Sigmoid colon (tissue), 6 donors: ENCODE measurements at regions not wholly inside any gene's neighbourhood (a gene's known extent, or its start where the extent isn't known, plus 50 kb on each side); places are given as distances from the start of the nearest gene placed in this dataset.

ENCODE experiments used
- DNase-seq: peaks from one replicate; pipeline ENCODE4 v3.0.0-alpha.2; 2019
- H3K27ac ChIP-seq, 4 donors: fragments of 200-600 bp; sonication (generic); one replicate each; pipeline ENCODE4 v1.5.1; 2016 to 2019; ENCODE audit warnings: mild to moderate bottlenecking in 1 of 4
- H3K27me3 ChIP-seq, 3 donors: fragments of 200-600 bp; sonication (generic); one replicate each; pipeline ENCODE4 v1.5.1; 2019; ENCODE audit warnings: mild to moderate bottlenecking in 1 of 3
- H3K36me3 ChIP-seq, 4 donors: fragments of 200-600 bp; sonication (generic); one replicate each; pipeline ENCODE4 v1.5.1; 2016 to 2019
- H3K4me1 ChIP-seq, 4 donors: fragments of 200-600 bp; sonication (generic); one replicate each; pipeline ENCODE4 v1.5.1; 2017 to 2019
- H3K4me3 ChIP-seq, 4 donors: fragments of 200-600 bp; sonication (generic); one replicate each; pipeline ENCODE4 v1.5.1; 2017 to 2019; ENCODE audit warnings: mild to moderate bottlenecking in 2 of 4, moderate library complexity in 1 of 4
- H3K9me3 ChIP-seq, 4 donors: fragments of 200-600 bp in 3 of 4; sonication (generic) in 3 of 4; one replicate each; pipeline versions ENCODE4 v1.5.1 to v1.6.1; 2013 to 2019
- EP300 ChIP-seq, 4 donors: sonication (generic); formaldehyde crosslinking; IDR thresholded peaks; one replicate each; pipeline ENCODE4 v1.6.1; 2017; ENCODE audit warnings: antibody characterized with exemption in 4 of 4
- POLR2A ChIP-seq, 2 donors: fragments of 450-650 bp; IDR thresholded peaks; one replicate each; pipeline ENCODE4 v1.6.1; 2016; ENCODE audit warnings: antibody characterized with exemption in 2 of 2, mild to moderate bottlenecking in 2 of 2, moderate library complexity in 2 of 2
- POLR2AphosphoS5 ChIP-seq, 4 donors: sonication (generic); formaldehyde crosslinking; IDR thresholded peaks; one replicate each; pipeline ENCODE4 v1.6.1; 2017; ENCODE audit warnings: antibody characterized with exemption in 4 of 4
- WGBS, 2 donors: extraction: QIAGEN DNeasy Blood & Tissue Kit; methylation state at CpG; one replicate each; pipeline ENCODE4 v1.1.7; 2013; 5-methylcytosine and 5-hydroxymethylcytosine counted together
- intact Hi-C: fragments of 100-400 bp; cut with DNase I; formaldehyde crosslinking; loops from one replicate; pipeline ENCODE4 v1.15.1; 2023
- TF ChIP-seq, protein P1 (sequence below), 4 experiments: fragments of 450-650 bp in 3 of 4; fragments of 200-600 bp in 1 of 4; IDR thresholded peaks; one replicate each; pipeline ENCODE4 v1.5.1; 2016 to 2019; ENCODE audit warnings: antibody characterized with exemption in 4 of 4, mild to moderate bottlenecking in 3 of 4, moderate library complexity in 2 of 4
- donor health status: healthy with polysubstance abuse.
- donor health status: healthy.

DNA sequence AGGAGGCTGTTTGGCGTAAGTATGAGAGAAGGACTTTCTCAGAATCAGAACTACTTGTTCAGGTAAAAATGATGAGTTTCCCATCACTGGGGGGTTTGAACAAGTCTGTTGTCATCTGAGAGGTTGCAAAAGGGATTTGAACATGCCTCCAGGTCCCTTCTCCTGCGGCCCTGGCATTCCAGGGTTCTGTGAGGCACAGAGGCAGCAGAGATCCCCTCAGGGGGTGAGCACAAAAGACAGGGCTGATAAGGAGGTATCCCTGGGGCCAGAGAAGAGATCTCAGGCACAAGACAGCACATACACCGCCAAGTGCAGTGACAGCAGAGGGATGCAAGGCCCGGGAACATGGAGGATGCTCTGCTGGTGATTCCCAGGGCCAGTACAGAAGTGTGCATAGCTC is 275.8 kb upstream of the TSHZ3 start:
- H3K4me3 ChIP-seq, result no peak overlapping the region
- H3K9me3 ChIP-seq, result no peaks in the 10 kb centered on the region
- DNase-seq, result no peak
- WGBS, 2 donors, result 72 to 81% methylated on average over 4 of the region's 4 CpGs
- no peaks in the 10 kb centered on the region for H3K36me3 ChIP-seq
- no peaks in the 10 kb centered on the region for H3K27me3 ChIP-seq
- no peak overlapping the region for H3K27ac ChIP-seq
- no peak for TF ChIP-seq POLR2A (IDR thresholded peaks at IDR 0.05)
- TF ChIP-seq EP300 (IDR thresholded peaks at IDR 0.05), result no peak
- no peak for TF ChIP-seq POLR2AphosphoS5 (IDR thresholded peaks at IDR 0.05)
- TF ChIP-seq, protein P1, sequence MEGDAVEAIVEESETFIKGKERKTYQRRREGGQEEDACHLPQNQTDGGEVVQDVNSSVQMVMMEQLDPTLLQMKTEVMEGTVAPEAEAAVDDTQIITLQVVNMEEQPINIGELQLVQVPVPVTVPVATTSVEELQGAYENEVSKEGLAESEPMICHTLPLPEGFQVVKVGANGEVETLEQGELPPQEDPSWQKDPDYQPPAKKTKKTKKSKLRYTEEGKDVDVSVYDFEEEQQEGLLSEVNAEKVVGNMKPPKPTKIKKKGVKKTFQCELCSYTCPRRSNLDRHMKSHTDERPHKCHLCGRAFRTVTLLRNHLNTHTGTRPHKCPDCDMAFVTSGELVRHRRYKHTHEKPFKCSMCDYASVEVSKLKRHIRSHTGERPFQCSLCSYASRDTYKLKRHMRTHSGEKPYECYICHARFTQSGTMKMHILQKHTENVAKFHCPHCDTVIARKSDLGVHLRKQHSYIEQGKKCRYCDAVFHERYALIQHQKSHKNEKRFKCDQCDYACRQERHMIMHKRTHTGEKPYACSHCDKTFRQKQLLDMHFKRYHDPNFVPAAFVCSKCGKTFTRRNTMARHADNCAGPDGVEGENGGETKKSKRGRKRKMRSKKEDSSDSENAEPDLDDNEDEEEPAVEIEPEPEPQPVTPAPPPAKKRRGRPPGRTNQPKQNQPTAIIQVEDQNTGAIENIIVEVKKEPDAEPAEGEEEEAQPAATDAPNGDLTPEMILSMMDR (IDR thresholded peaks at IDR 0.05), result no peak
- H3K4me1 ChIP-seq, result no peaks in the 10 kb centered on the region
- intact Hi-C loops, result no loop called here

DNA sequence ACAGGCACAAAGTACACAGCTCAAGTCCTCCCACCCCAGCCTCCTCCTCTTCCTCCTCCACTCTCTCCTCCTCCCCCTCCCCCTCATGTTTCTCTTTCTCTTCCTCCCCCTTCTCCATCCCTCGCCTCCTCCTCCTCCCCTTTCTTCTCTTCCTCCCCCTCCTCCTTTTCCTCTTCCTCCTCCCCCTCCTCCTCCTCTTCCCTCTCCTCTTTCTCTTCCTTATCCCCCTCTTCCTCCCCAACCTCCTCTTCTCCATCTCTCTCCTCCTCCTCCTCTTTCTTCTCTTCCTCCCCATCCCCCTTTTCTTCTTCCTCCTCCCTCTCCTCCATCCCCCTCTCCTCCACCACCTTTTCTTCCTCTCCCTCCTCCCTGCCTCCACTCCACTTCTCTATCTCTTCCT is 276.3 kb upstream of the TSHZ3 start:
- TF ChIP-seq, protein P1 (IDR thresholded peaks at IDR 0.05), result no peak
- TF ChIP-seq POLR2AphosphoS5 (IDR thresholded peaks at IDR 0.05) (no peak), EP300 (IDR thresholded peaks at IDR 0.05) (no peak), POLR2A (IDR thresholded peaks at IDR 0.05) (no peak)
- H3K36me3 ChIP-seq, result no peaks in the 10 kb centered on the region
- WGBS, 2 donors, result 68 to 77% methylated on average over 1 of the region's 1 CpG
- no peak overlapping the region for H3K4me3 ChIP-seq
- intact Hi-C loops, result no loop called here
- no peak for DNase-seq
- H3K27me3 ChIP-seq, result no peaks in the 10 kb centered on the region
- H3K9me3 ChIP-seq, result no peaks in the 10 kb centered on the region
- H3K4me1 ChIP-seq, result no peaks in the 10 kb centered on the region
- H3K27ac ChIP-seq, result no peak overlapping the region

DNA sequence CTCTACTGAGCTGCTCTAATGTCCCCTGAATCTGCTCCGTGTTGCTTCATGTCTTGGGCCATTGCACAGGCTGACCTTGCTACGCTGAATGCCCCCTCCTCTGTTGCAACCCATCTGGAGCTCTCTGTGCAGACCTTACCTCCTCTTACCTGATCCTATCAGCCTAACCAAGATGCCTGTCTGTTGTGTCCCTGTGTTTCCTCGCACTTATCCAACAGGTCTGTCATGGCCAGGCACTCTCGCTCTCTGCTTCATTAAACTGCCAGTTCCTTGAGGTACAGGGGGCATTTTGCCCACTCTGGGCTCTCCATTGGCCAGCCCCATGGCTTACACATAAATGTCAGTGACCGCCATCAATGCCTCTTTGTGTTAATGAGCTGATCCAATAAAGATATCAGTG is 277.7 kb upstream of the TSHZ3 start:
- Histone ChIP-seq H3K4me3 (no peak overlapping the region), H3K4me1 (no peaks in the 10 kb centered on the region), H3K36me3 (no peaks in the 10 kb centered on the region), H3K27ac (no peak overlapping the region), H3K27me3 (no peaks in the 10 kb centered on the region), H3K9me3 (no peaks in the 10 kb centered on the region)
- 78 to 80% methylated on average over 5 of the region's 5 CpGs for WGBS, 2 donors
- TF ChIP-seq POLR2AphosphoS5 (IDR thresholded peaks at IDR 0.05) (no peak), EP300 (IDR thresholded peaks at IDR 0.05) (no peak), POLR2A (IDR thresholded peaks at IDR 0.05) (no peak)
- TF ChIP-seq, protein P1 (IDR thresholded peaks at IDR 0.05), result no peak
- no peak for DNase-seq
- intact Hi-C loops, result no loop called here

DNA sequence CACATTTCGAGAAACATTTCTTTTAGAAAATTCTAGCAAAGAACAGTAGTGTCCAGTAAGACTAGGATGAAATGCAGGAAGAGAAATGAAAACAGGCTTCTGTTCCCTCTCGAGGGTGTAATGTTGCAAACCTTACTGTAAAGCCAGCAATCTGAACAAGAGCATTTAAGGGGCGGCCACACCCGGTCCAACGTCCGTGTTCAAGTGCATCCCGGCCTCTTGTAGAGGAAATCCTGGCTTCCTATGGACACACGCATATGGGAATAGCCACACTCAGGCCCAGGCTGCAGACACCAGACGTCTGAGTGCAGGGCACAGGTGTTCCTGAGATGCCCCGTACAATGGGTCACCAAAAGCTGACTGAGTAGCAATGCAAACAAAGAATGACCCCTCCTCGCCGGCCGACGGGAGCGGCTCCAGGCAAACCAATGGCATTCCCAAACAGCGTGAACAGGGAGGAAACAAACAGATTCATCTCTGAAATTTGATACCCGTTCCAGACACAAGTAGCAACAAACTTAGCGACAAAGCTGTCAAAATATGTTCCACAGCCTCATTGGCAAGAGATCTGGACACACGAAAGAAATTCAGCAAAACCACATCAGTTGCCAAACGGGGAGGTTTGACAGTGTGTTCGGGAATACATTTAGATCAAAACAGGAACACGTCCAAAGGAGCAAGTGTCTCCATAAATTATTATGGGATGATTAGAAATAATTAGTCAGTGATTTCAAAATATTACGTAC is 278.6 kb upstream of the TSHZ3 start:
- H3K27ac ChIP-seq, result no peak overlapping the region
- 39 to 63% methylated on average over 23 of the region's 23 CpGs for WGBS, 2 donors
- TF ChIP-seq POLR2A (IDR thresholded peaks at IDR 0.05) (no peak), EP300 (IDR thresholded peaks at IDR 0.05) (no peak), POLR2AphosphoS5 (IDR thresholded peaks at IDR 0.05) (no peak)
- TF ChIP-seq, protein P1 (IDR thresholded peaks at IDR 0.05), result no peak

More for the DNA sequence above, 278.6 kb upstream of the TSHZ3 start:
- Histone ChIP-seq H3K4me3 (no peak overlapping the region), H3K4me1 (no peaks in the 10 kb centered on the region), H3K27me3 (no peaks in the 10 kb centered on the region), H3K36me3 (no peaks in the 10 kb centered on the region), H3K9me3 (no peaks in the 10 kb centered on the region)
- DNase-seq, result no peak
- intact Hi-C loops, result no loop called here
